ENCODE measurements at regions not wholly inside any gene's neighbourhood (a gene's known extent, or its start where the extent isn't known, plus 50 kb on each side); places are given as distances from the start of the nearest gene placed in this dataset.

- CTCF ChIA-PET, result interaction anchor here (2.0 kb wide), 1 partner anchor 13 kb away, joined by 7 read pairs; no protein-coding TSS in a partner anchor
- H3K4me2 ChIP-seq, result no peak overlapping the region
- no peaks in the 10 kb centered on the region for H3K9me3 ChIP-seq
- no peak overlapping the region for H3K9ac ChIP-seq
- no peak overlapping the region for H3K27ac ChIP-seq (ENCODE audit: low read depth in 2 of 2, low read length in 1 of 2)
- no peak overlapping the region for H3K4me3 ChIP-seq (ENCODE audit: low read depth in 2 of 2, low read length in 1 of 2)
- no peaks in the 10 kb centered on the region for H3K79me2 ChIP-seq (ENCODE audit: insufficient read depth)
- WGBS (ENCODE audit: low lambda C conversion rate), result 61% methylated on average over 3 of the region's 8 CpGs
- H3F3A ChIP-seq (replicated peaks; ENCODE audit: insufficient read depth), result no peaks in the 10 kb centered on the region
- POLR2A ChIA-PET, result no interaction called here
- H3K36me3 ChIP-seq (replicated peaks in 1 of 2; ENCODE audit: control insufficient read depth in 1 of 2, insufficient read depth in 2 of 2, low read length in 1 of 2), result no peaks in the 10 kb centered on the region
- no peaks in the 10 kb centered on the region for H4K20me1 ChIP-seq (ENCODE audit: insufficient read depth)
- peak; percentile 24 for DNase-seq
- H3K9me2 ChIP-seq, result no peaks in the 10 kb centered on the region
- no peaks in the 10 kb centered on the region for H3K27me3 ChIP-seq (ENCODE audit: insufficient read depth)
- H2AFZ ChIP-seq (ENCODE audit: low read depth), result no peak overlapping the region
- TF ChIP-seq RAD21 (IDR thresholded peaks at IDR 0.05; ENCODE audit: low read length) (no peak), ZBTB33 (IDR thresholded peaks at IDR 0.05; ENCODE audit: borderline replicate concordance, low read depth) (no peak), FOXM1 (IDR thresholded peaks at IDR 0.05; ENCODE audit: low read depth) (no peak)
- H3K4me1 ChIP-seq (ENCODE audit: control insufficient read depth in 1 of 2, insufficient read depth in 2 of 2, low read depth in 1 of 2, low read length in 1 of 2), result peaks cover 0 to 4% of the 10 kb centered on the region in 2 experiments; a peak in 1 of 4 replicates
Observed at GRCh38 chr2:240300840-240301239, 134.6 kb upstream of the GPC1 start.

- H3K79me2 ChIP-seq (ENCODE audit: insufficient read depth), result no peaks in the 10 kb centered on the region
- H3K9me3 ChIP-seq, result no peaks in the 10 kb centered on the region
- no peaks in the 10 kb centered on the region for H3F3A ChIP-seq (replicated peaks; ENCODE audit: insufficient read depth)
- 49% methylated on average over 13 of the region's 13 CpGs for WGBS (ENCODE audit: low lambda C conversion rate)
- H2AFZ ChIP-seq (ENCODE audit: low read depth), result no peak overlapping the region
- H3K4me3 ChIP-seq (ENCODE audit: low read depth in 2 of 2, low read length in 1 of 2), result no peak overlapping the region
- no peak overlapping the region for H3K4me2 ChIP-seq
- no peak for DNase-seq
- no peaks in the 10 kb centered on the region for H3K36me3 ChIP-seq (replicated peaks in 1 of 2; ENCODE audit: control insufficient read depth in 1 of 2, insufficient read depth in 2 of 2, low read length in 1 of 2)
- ChIA-PET CTCF (interaction anchor here (2.0 kb wide), 1 partner anchor 13 kb away, joined by 7 read pairs; no protein-coding TSS in a partner anchor), POLR2A (no interaction called here)
- H3K27me3 ChIP-seq (ENCODE audit: insufficient read depth), result no peaks in the 10 kb centered on the region
- no peak overlapping the region for H3K9ac ChIP-seq
- H3K4me1 ChIP-seq (ENCODE audit: control insufficient read depth in 1 of 2, insufficient read depth in 2 of 2, low read depth in 1 of 2, low read length in 1 of 2), result peaks cover 0 to 4% of the 10 kb centered on the region in 2 experiments; a peak in 1 of 4 replicates
- H4K20me1 ChIP-seq (ENCODE audit: insufficient read depth), result no peaks in the 10 kb centered on the region
- no peaks in the 10 kb centered on the region for H3K9me2 ChIP-seq
- H3K27ac ChIP-seq (ENCODE audit: low read depth in 2 of 2, low read length in 1 of 2), result no peak overlapping the region
- TF ChIP-seq FOXJ3 (CRISPR knock-in tag; IDR thresholded peaks at IDR 0.05) (no peak), TCF12 (IDR thresholded peaks at IDR 0.05) (no peak), MEF2A (IDR thresholded peaks at IDR 0.05; ENCODE audit: borderline replicate concordance, low read depth) (no peak), RXRA (IDR thresholded peaks at IDR 0.05; ENCODE audit: borderline replicate concordance, low read depth) (no peak), RCOR1 (IDR thresholded peaks at IDR 0.05; ENCODE audit: low read length) (no peak), POLR2AphosphoS5 (IDR thresholded peaks at IDR 0.05; ENCODE audit: low read depth, low read length) (no peak), FOSL2 (IDR thresholded peaks at IDR 0.05; ENCODE audit: borderline replicate concordance, low read depth) (no peak), NFIC (IDR thresholded peaks at IDR 0.05; ENCODE audit: borderline replicate concordance) (no peak), SIN3A (IDR thresholded peaks at IDR 0.05; ENCODE audit: borderline replicate concordance, low read depth, low read length) (no peak), GATA2 (CRISPR knock-in tag; IDR thresholded peaks at IDR 0.05) (no peak)
Observed at GRCh38 chr2:240301256-240301795, 134.1 kb upstream of the GPC1 start.

Data from SK-N-SH (cell line).